Caco-2 (cell line): ENCODE measurements at regions not wholly inside any gene's neighbourhood (a gene's known extent, or its start where the extent isn't known, plus 50 kb on each side); places are given as distances from the start of the nearest gene placed in this dataset.

Source experiments
- BruUV-seq: library from RNA; stranded (reverse); fragments of 400-500 nt; replicated peaks from 2 replicates; lab custom pipeline; 2021; lab: Mats Ljungman, UMichigan
- CTCF ChIA-PET: fragments of 300-600 bp; sonication (Branson Sonifier 250); formaldehyde crosslinking; loops from one replicate; lab custom pipeline; 2022; ENCODE audit warnings: antibody characterized with exemption; lab: Charles Lee
- POLR2A ChIA-PET: fragments of 300-600 bp; sonication (Branson Sonifier 250); formaldehyde crosslinking; loops from one replicate; lab custom pipeline; 2022; ENCODE audit warnings: antibody characterized with exemption; lab: Charles Lee
- DNase-seq, 2 experiments: peaks; one replicate each; pipeline versions ENCODE4 v3.0.0 to v3.0.0-alpha.2; 2020 to 2022
- H3K27me3 ChIP-seq: replicated peaks from 2 replicates; pipeline ENCODE4 v1.6.0; 2011; ENCODE audit warnings: low read length; ENCODE audit not compliant: control insufficient read depth, insufficient read depth
- H3K36me3 ChIP-seq: 2 replicates; pipeline ENCODE4 v1.5.1; 2011; ENCODE audit warnings: low read length; ENCODE audit not compliant: control insufficient read depth, insufficient read depth
- H3K4me1 ChIP-seq: fragments of 250-450 bp; sonication (Bioruptor Pico); 2 replicates; pipeline ENCODE4 v1.5.1; 2020; ENCODE audit warnings: mild to moderate bottlenecking
- H3K4me3 ChIP-seq: 2 replicates; pipeline ENCODE4 v1.5.1; 2011; ENCODE audit warnings: low read depth, mild to moderate bottlenecking, control low read depth, low read length
- H3K9me3 ChIP-seq: fragments of 250-450 bp; sonication (Bioruptor Pico); 2 replicates; pipeline ENCODE4 v1.5.1; 2020; ENCODE audit warnings: mild to moderate bottlenecking, moderate library complexity
- H3K27ac Mint-ChIP-seq: one replicate; pipeline ENCODE4 v1.8.0; 2022; ENCODE audit warnings: mixed read lengths; ENCODE audit not compliant: unreplicated experiment
- H3K27me3 Mint-ChIP-seq: one replicate; pipeline ENCODE4 v1.8.0; 2022; ENCODE audit warnings: mixed read lengths; ENCODE audit not compliant: insufficient read depth, unreplicated experiment
- H3K36me3 Mint-ChIP-seq: one replicate; pipeline ENCODE4 v1.8.0; 2022; ENCODE audit warnings: mild to moderate bottlenecking, mixed read lengths; ENCODE audit not compliant: insufficient read depth, unreplicated experiment
- H3K4me1 Mint-ChIP-seq: one replicate; pipeline ENCODE4 v1.8.0; 2022; ENCODE audit warnings: low read depth, mixed read lengths; ENCODE audit not compliant: unreplicated experiment
- H3K4me3 Mint-ChIP-seq: one replicate; pipeline ENCODE4 v1.8.0; 2022; ENCODE audit warnings: mild to moderate bottlenecking, moderate library complexity, mixed read lengths; ENCODE audit not compliant: unreplicated experiment
- H3K9me3 Mint-ChIP-seq: one replicate; pipeline ENCODE4 v1.8.0; 2022; ENCODE audit warnings: mixed read lengths; ENCODE audit not compliant: unreplicated experiment
- CTCF ChIP-seq, 2 experiments: fragments of 200-600 bp in 1 of 2; IDR thresholded peaks; 1 replicate in 1 of 2; 2 replicates in 1 of 2; pipeline versions ENCODE4 v1.5.1 to v1.8.0; 2011 to 2022; ENCODE audit warnings: antibody characterized with exemption in 1 of 2, control low read depth in 1 of 2, inconsistent platforms in 1 of 2, low read depth in 1 of 2, low read length in 1 of 2, mild to moderate bottlenecking in 1 of 2, moderate library complexity in 1 of 2; ENCODE audit not compliant: insufficient read depth in 1 of 2, severe bottlenecking in 1 of 2, unreplicated experiment in 1 of 2
- intact Hi-C: fragments of 100-400 bp; cut with micrococcal nuclease; formaldehyde crosslinking; loops from one replicate; pipeline ENCODE4 v1.10.0; 2022; ENCODE audit not compliant: unreplicated experiment

GRCh38 chr12:14275886-14276285, 89.6 kb upstream of the ATF7IP start:
- Histone ChIP-seq H3K36me3 (no peaks in the 10 kb centered on the region), H3K4me3 (no peak overlapping the region), H3K4me1 (no peaks in the 10 kb centered on the region), H3K9me3 (0 out of 2 replicates have a peak, but pooled peaks cover 8% of the 10 kb centered on the region), H3K27me3 (no peaks in the 10 kb centered on the region)
- Mint-ChIP-seq H3K4me1 (no peaks in the 10 kb centered on the region), H3K27ac (no peak overlapping the region), H3K9me3 (peaks cover 41% of the 10 kb centered on the region), H3K36me3 (no peaks in the 10 kb centered on the region), H3K27me3 (no peaks in the 10 kb centered on the region), H3K4me3 (no peak overlapping the region)
- TF ChIP-seq CTCF (IDR thresholded peaks at IDR 0.05; ENCODE audit: insufficient read depth in 1 of 2, low read depth in 1 of 2, low read length in 1 of 2, severe bottlenecking in 1 of 2, unreplicated experiment in 1 of 2) = no peak
- no TSS peak for BruUV-seq
- ChIA-PET POLR2A (no interaction called here), CTCF (no interaction called here)
- intact Hi-C loops = no loop called here
- DNase-seq = no peak

GRCh38 chr12:14278294-14278953, 87.1 kb upstream of the ATF7IP start:
- H3K27me3 ChIP-seq = no peaks in the 10 kb centered on the region
- no peaks in the 10 kb centered on the region for H3K4me1 ChIP-seq
- ChIA-PET POLR2A (no interaction called here), CTCF (no interaction called here)
- intact Hi-C loops = no loop called here
- H3K27ac Mint-ChIP-seq = no peak overlapping the region
- peaks cover 34% of the 10 kb centered on the region for H3K9me3 Mint-ChIP-seq
- H3K4me3 Mint-ChIP-seq = no peak overlapping the region
- H3K27me3 Mint-ChIP-seq = no peaks in the 10 kb centered on the region
- 0 out of 2 replicates have a peak, but pooled peaks cover 5% of the 10 kb centered on the region for H3K9me3 ChIP-seq
- DNase-seq = no peak
- peaks cover under 1% of the 10 kb centered on the region for H3K4me1 Mint-ChIP-seq
- TF ChIP-seq CTCF (IDR thresholded peaks at IDR 0.05; ENCODE audit: insufficient read depth in 1 of 2, low read depth in 1 of 2, low read length in 1 of 2, severe bottlenecking in 1 of 2, unreplicated experiment in 1 of 2) = no peak
- H3K36me3 Mint-ChIP-seq = no peaks in the 10 kb centered on the region
- no TSS peak for BruUV-seq
- H3K4me3 ChIP-seq = no peak overlapping the region
- H3K36me3 ChIP-seq = no peaks in the 10 kb centered on the region

GRCh38 chr12:14279845-14280244, 85.6 kb upstream of the ATF7IP start:
- BruUV-seq = no TSS peak
- CTCF ChIA-PET = no interaction called here

More at GRCh38 chr12:14279845-14280244, 85.6 kb upstream of the ATF7IP start:
- TF ChIP-seq CTCF (IDR thresholded peaks at IDR 0.05; ENCODE audit: insufficient read depth in 1 of 2, low read depth in 1 of 2, low read length in 1 of 2, severe bottlenecking in 1 of 2, unreplicated experiment in 1 of 2) = no peak
- intact Hi-C loops = no loop called here
- POLR2A ChIA-PET = no interaction called here
- Mint-ChIP-seq H3K27ac (no peak overlapping the region), H3K9me3 (peaks cover 34% of the 10 kb centered on the region), H3K36me3 (no peaks in the 10 kb centered on the region), H3K27me3 (no peaks in the 10 kb centered on the region), H3K4me3 (no peak overlapping the region), H3K4me1 (peaks cover 6% of the 10 kb centered on the region)
- no peaks in the 10 kb centered on the region for H3K36me3 ChIP-seq
- DNase-seq = no peak
- H3K4me3 ChIP-seq = no peak overlapping the region
- H3K4me1 ChIP-seq = no peaks in the 10 kb centered on the region; the same call in 1 of the 2 replicates
- no peaks in the 10 kb centered on the region for H3K27me3 ChIP-seq
- 0 out of 2 replicates have a peak, but pooled peaks cover 5% of the 10 kb centered on the region for H3K9me3 ChIP-seq
